IPS-20b (cell line): ENCODE measurements at regions not wholly inside any gene's neighbourhood (a gene's known extent, or its start where the extent isn't known, plus 50 kb on each side); places are given as distances from the start of the nearest gene placed in this dataset.
"Not testable (repeated sequence)": the region's sequence is repeated elsewhere in the genome, so short reads cannot be mapped to it uniquely, and the experiment has no call there.

Source experiments
- H3K27ac ChIP-seq: one replicate; pipeline ENCODE4 v1.5.1; 2013; ENCODE audit warnings: low read length
- H3K27me3 ChIP-seq: 2 replicates; pipeline ENCODE4 v1.6.1; 2013; ENCODE audit warnings: mild to moderate bottlenecking, low read length, inconsistent platforms; ENCODE audit not compliant: insufficient read depth
- H3K36me3 ChIP-seq: 2 replicates; pipeline ENCODE4 v1.6.1; 2013; ENCODE audit warnings: low read depth, mild to moderate bottlenecking, inconsistent platforms, low read length, moderate library complexity; ENCODE audit not compliant: insufficient read depth
- H3K4me1 ChIP-seq: 2 replicates; pipeline ENCODE4 v1.6.1; 2013; ENCODE audit warnings: mild to moderate bottlenecking, control low read depth, inconsistent platforms, low read length, moderate library complexity; ENCODE audit not compliant: insufficient read depth
- H3K4me3 ChIP-seq: 2 replicates; pipeline ENCODE4 v1.5.1; 2013; ENCODE audit warnings: mild to moderate bottlenecking, low read length, inconsistent platforms
- H3K9ac ChIP-seq: 2 replicates; pipeline ENCODE4 v1.6.1; 2013; ENCODE audit warnings: low read depth, mild to moderate bottlenecking, inconsistent platforms, low read length, moderate library complexity
- H3K9me3 ChIP-seq: 2 replicates; pipeline ENCODE4 v1.6.1; 2013; ENCODE audit warnings: mild to moderate bottlenecking, low read depth, low read length, inconsistent platforms; ENCODE audit not compliant: insufficient read depth

- H3K9me3 ChIP-seq, result no peaks in the 10 kb centered on the region
- peaks cover 5% of the 10 kb centered on the region; the same call in 1 of the 2 replicates for H3K4me1 ChIP-seq
- no peak overlapping the region for H3K4me3 ChIP-seq
- H3K27ac ChIP-seq, result no peak overlapping the region
- H3K9ac ChIP-seq, result no peak overlapping the region
- no peaks in the 10 kb centered on the region for H3K27me3 ChIP-seq
- H3K36me3 ChIP-seq, result no peaks in the 10 kb centered on the region
Measured at GRCh38 chr7:131152766-131153165, 174.9 kb upstream of the MKLN1 start.

GRCh38 chr7:131154380-131154779, 173.3 kb upstream of the MKLN1 start:
- Histone ChIP-seq H3K9ac (no peak overlapping the region), H3K4me1 (peaks cover 6% of the 10 kb centered on the region; the same call in 1 of the 2 replicates), H3K27ac (no peak overlapping the region), H3K36me3 (no peaks in the 10 kb centered on the region), H3K9me3 (no peaks in the 10 kb centered on the region), H3K27me3 (no peaks in the 10 kb centered on the region), H3K4me3 (no peak overlapping the region)

- no peak overlapping the region for H3K4me3 ChIP-seq
- H3K36me3 ChIP-seq, result no peaks in the 10 kb centered on the region
- H3K9me3 ChIP-seq, result no peaks in the 10 kb centered on the region
- peak overlapping the region; percentile 23 for H3K27ac ChIP-seq
- H3K27me3 ChIP-seq, result no peaks in the 10 kb centered on the region
- no peak overlapping the region for H3K9ac ChIP-seq
- peaks cover 6% of the 10 kb centered on the region; the same call in 1 of the 2 replicates for H3K4me1 ChIP-seq
Measured at GRCh38 chr7:131157530-131158243, 170.0 kb upstream of the MKLN1 start.

GRCh38 chr7:131158244-131158636, 169.4 kb upstream of the MKLN1 start:
- not testable (repeated sequence) for H3K27ac ChIP-seq, H3K27me3 ChIP-seq, H3K4me3 ChIP-seq, H3K9me3 ChIP-seq, H3K4me1 ChIP-seq, H3K36me3 ChIP-seq, H3K9ac ChIP-seq

- H3K36me3 ChIP-seq, result no peaks in the 10 kb centered on the region
- H3K9me3 ChIP-seq, result no peaks in the 10 kb centered on the region
- no peak overlapping the region for H3K4me3 ChIP-seq
- H3K9ac ChIP-seq, result no peak overlapping the region
- no peaks in the 10 kb centered on the region for H3K27me3 ChIP-seq
- H3K27ac ChIP-seq, result no peak overlapping the region
- H3K4me1 ChIP-seq, result peaks cover 12% of the 10 kb centered on the region
Measured at GRCh38 chr7:131159961-131160361, 167.7 kb upstream of the MKLN1 start.

GRCh38 chr7:131161103-131161502, 166.6 kb upstream of the MKLN1 start:
- no peak overlapping the region for H3K4me3 ChIP-seq
- H3K27ac ChIP-seq, result no peak overlapping the region
- H3K9ac ChIP-seq, result no peak overlapping the region
- H3K4me1 ChIP-seq, result peaks cover 12% of the 10 kb centered on the region
- no peaks in the 10 kb centered on the region for H3K36me3 ChIP-seq
- no peaks in the 10 kb centered on the region for H3K9me3 ChIP-seq
- H3K27me3 ChIP-seq, result no peaks in the 10 kb centered on the region

GRCh38 chr7:131164025-131164925, 163.4 kb upstream of the MKLN1 start:
- no peak overlapping the region for H3K9ac ChIP-seq
- H3K36me3 ChIP-seq, result no peaks in the 10 kb centered on the region
- H3K4me3 ChIP-seq, result no peak overlapping the region
- H3K9me3 ChIP-seq, result no peaks in the 10 kb centered on the region
- no peaks in the 10 kb centered on the region for H3K27me3 ChIP-seq
- H3K27ac ChIP-seq, result no peak overlapping the region
- H3K4me1 ChIP-seq, result peaks cover 6% of the 10 kb centered on the region

- Histone ChIP-seq H3K27me3 (no peaks in the 10 kb centered on the region), H3K36me3 (no peaks in the 10 kb centered on the region), H3K9ac (no peak overlapping the region), H3K27ac (no peak overlapping the region), H3K9me3 (no peaks in the 10 kb centered on the region), H3K4me3 (no peak overlapping the region), H3K4me1 (peaks cover 6% of the 10 kb centered on the region)
Measured at GRCh38 chr7:131166066-131166465, 161.6 kb upstream of the MKLN1 start.

GRCh38 chr7:131170440-131171271, 157.0 kb upstream of the MKLN1 start:
- Histone ChIP-seq H3K36me3 (no peaks in the 10 kb centered on the region), H3K27me3 (no peaks in the 10 kb centered on the region), H3K4me3 (no peak overlapping the region), H3K9ac (no peak overlapping the region), H3K27ac (no peak overlapping the region), H3K9me3 (no peaks in the 10 kb centered on the region), H3K4me1 (no peaks in the 10 kb centered on the region)

- Histone ChIP-seq H3K9me3 (no peaks in the 10 kb centered on the region), H3K27ac (no peak overlapping the region), H3K4me3 (no peak overlapping the region), H3K9ac (no peak overlapping the region), H3K36me3 (no peaks in the 10 kb centered on the region), H3K27me3 (no peaks in the 10 kb centered on the region), H3K4me1 (no peaks in the 10 kb centered on the region)
Measured at GRCh38 chr7:131173145-131173890, 154.4 kb upstream of the MKLN1 start.

- Histone ChIP-seq H3K4me1 (no peaks in the 10 kb centered on the region), H3K4me3 (no peak overlapping the region), H3K9me3 (no peaks in the 10 kb centered on the region), H3K36me3 (no peaks in the 10 kb centered on the region), H3K27ac (no peak overlapping the region), H3K27me3 (no peaks in the 10 kb centered on the region), H3K9ac (no peak overlapping the region)
Measured at GRCh38 chr7:131174391-131174790, 153.3 kb upstream of the MKLN1 start.
